ENCODE measurements at regions not wholly inside any gene's neighbourhood (a gene's known extent, or its start where the extent isn't known, plus 50 kb on each side); places are given as distances from the start of the nearest gene placed in this dataset.

DNA sequence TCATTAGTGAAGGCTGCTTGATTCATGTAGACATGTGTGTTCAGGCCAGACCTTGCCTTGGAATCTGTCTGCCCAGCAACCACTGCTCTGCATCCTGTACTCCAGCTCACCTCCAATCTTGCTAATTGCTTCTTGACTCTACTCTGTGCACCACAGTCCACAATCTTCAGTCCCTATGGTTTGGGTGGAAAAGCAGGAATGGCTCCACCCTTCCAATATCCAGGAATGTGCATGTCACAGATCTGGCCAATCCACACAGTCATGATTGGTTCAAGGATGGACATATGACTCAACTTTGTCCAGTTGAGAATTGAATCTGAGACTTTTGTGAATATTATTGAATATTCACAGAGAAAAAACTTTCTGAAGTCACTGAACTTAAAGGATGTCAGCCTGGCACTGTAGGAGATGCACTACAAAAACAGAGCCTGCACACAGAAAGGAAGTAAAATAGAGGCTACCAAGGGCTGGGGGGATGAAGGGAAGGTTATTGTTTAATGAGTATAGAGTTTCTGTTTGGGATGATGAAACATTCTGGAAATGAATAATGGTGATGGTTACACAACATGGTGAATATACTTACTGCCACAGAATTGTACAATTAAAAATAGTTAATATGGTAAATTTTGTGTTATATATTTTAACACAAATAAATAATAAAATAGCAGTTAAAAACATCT lies 161.3 kb upstream of the USP38 start:
- H3K27ac ChIP-seq (ENCODE audit: low read length), result no peak overlapping the region
- H3K27me3 ChIP-seq (ENCODE audit: low read depth, low read length), result no peaks in the 10 kb centered on the region
- peaks cover 0 to 9% of the 10 kb centered on the region in 2 donors for H3K4me1 ChIP-seq (ENCODE audit: control insufficient read depth in 1 of 2, insufficient read depth in 2 of 2, low read length in 2 of 2)
- H3K4me3 ChIP-seq (ENCODE audit: low read depth in 1 of 2, low read length in 2 of 2), result no peak overlapping the region
- H3K9me3 ChIP-seq (ENCODE audit: control insufficient read depth in 1 of 2, low read length in 2 of 2), result peaks cover 3% of the 10 kb centered on the region in 2 donors
- no peaks in the 10 kb centered on the region for H3K36me3 ChIP-seq (ENCODE audit: control insufficient read depth in 1 of 2, insufficient read depth in 2 of 2, low read length in 2 of 2)

GRCh38 chr4:143025081-143025704 lies 159.5 kb upstream of the USP38 start:
- no peaks in the 10 kb centered on the region for H3K27me3 ChIP-seq (ENCODE audit: low read depth, low read length)
- H3K4me3 ChIP-seq (ENCODE audit: low read depth in 1 of 2, low read length in 2 of 2), result no peak overlapping the region
- H3K36me3 ChIP-seq (ENCODE audit: control insufficient read depth in 1 of 2, insufficient read depth in 2 of 2, low read length in 2 of 2), result no peaks in the 10 kb centered on the region
- peaks cover 0 to 9% of the 10 kb centered on the region in 2 donors for H3K4me1 ChIP-seq (ENCODE audit: control insufficient read depth in 1 of 2, insufficient read depth in 2 of 2, low read length in 2 of 2)
- no peak overlapping the region for H3K27ac ChIP-seq (ENCODE audit: low read length)
- peaks cover 0 to 5% of the 10 kb centered on the region in 2 donors for H3K9me3 ChIP-seq (ENCODE audit: control insufficient read depth in 1 of 2, low read length in 2 of 2)

DNA sequence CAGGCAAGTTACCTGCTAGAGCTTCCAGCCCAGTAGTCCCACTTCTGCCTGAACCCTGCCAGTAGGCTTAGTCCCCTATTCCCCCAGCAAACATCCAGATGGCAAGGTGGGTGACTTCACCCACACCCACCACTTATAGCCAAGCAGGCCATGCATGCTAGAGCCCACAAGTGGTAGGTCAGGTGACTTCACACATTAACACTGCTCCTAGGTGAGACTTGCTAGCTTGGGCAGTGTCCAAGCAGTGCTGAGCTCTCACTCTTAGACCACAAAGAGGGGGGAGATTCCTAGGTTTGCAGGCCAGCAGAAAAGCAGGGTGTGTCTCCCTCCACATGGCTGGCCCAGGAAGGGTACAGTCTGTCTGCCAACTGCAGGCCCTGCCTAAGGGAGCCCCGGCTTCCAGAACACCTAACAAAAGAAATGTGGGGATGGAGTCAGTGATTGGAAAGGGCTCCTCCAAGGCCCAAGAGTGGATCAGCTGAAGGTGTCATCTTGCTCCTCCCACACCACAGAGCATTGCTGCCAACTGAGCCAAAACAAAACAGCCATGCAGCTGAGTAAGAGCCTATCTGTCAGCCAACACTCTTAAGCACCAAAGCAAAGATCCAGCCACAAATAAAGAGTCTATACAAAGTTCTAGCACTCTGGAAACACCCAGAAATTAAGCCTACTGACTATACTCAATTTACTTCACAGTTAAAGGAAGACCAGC lies 158.1 kb upstream of the USP38 start:
- H3K27ac ChIP-seq (ENCODE audit: low read length), result no peak overlapping the region

DNA sequence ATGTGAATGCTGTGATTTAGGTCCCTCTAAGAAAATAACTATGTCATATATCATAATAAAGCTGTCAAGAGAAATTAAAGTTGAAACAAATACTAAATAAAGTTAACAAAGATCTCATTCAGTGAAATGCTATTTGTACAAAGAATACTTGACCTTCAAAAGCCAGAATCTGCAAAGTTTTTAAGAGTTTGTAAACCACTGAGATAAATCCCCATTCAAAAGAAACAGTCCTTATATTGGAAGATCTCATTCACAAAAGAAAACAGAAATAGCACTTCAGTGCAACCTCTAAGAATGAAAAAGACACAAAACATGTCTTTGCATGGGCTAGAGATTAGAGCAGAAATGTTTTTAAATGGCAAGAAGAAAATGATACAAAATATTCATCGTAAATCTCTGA lies 149.1 kb upstream of the USP38 start:
- Histone ChIP-seq H3K27ac (ENCODE audit: low read length) (no peak overlapping the region), H3K4me1 (ENCODE audit: control insufficient read depth in 1 of 2, insufficient read depth in 2 of 2, low read length in 2 of 2) (no peaks in the 10 kb centered on the region), H3K36me3 (ENCODE audit: control insufficient read depth in 1 of 2, insufficient read depth in 2 of 2, low read length in 2 of 2) (no peaks in the 10 kb centered on the region), H3K4me3 (ENCODE audit: low read depth in 1 of 2, low read length in 2 of 2) (no peak overlapping the region), H3K27me3 (ENCODE audit: low read depth, low read length) (no peaks in the 10 kb centered on the region), H3K9me3 (ENCODE audit: control insufficient read depth in 1 of 2, low read length in 2 of 2) (no peaks in the 10 kb centered on the region)

More for the DNA sequence above, 158.1 kb upstream of the USP38 start:
- Histone ChIP-seq H3K4me3 (ENCODE audit: low read depth in 1 of 2, low read length in 2 of 2) (no peak overlapping the region), H3K4me1 (ENCODE audit: control insufficient read depth in 1 of 2, insufficient read depth in 2 of 2, low read length in 2 of 2) (peaks cover 0 to 9% of the 10 kb centered on the region in 2 donors), H3K36me3 (ENCODE audit: control insufficient read depth in 1 of 2, insufficient read depth in 2 of 2, low read length in 2 of 2) (no peaks in the 10 kb centered on the region), H3K9me3 (ENCODE audit: control insufficient read depth in 1 of 2, low read length in 2 of 2) (peaks cover 0 to 5% of the 10 kb centered on the region in 2 donors), H3K27me3 (ENCODE audit: low read depth, low read length) (no peaks in the 10 kb centered on the region)

GRCh38 chr4:143036443-143036842 lies 148.3 kb upstream of the USP38 start:
- Histone ChIP-seq H3K27me3 (ENCODE audit: low read depth, low read length) (no peaks in the 10 kb centered on the region), H3K27ac (ENCODE audit: low read length) (no peak overlapping the region), H3K36me3 (ENCODE audit: control insufficient read depth in 1 of 2, insufficient read depth in 2 of 2, low read length in 2 of 2) (no peaks in the 10 kb centered on the region), H3K4me3 (ENCODE audit: low read depth in 1 of 2, low read length in 2 of 2) (no peak overlapping the region), H3K4me1 (ENCODE audit: control insufficient read depth in 1 of 2, insufficient read depth in 2 of 2, low read length in 2 of 2) (no peaks in the 10 kb centered on the region), H3K9me3 (ENCODE audit: control insufficient read depth in 1 of 2, low read length in 2 of 2) (no peaks in the 10 kb centered on the region)

DNA sequence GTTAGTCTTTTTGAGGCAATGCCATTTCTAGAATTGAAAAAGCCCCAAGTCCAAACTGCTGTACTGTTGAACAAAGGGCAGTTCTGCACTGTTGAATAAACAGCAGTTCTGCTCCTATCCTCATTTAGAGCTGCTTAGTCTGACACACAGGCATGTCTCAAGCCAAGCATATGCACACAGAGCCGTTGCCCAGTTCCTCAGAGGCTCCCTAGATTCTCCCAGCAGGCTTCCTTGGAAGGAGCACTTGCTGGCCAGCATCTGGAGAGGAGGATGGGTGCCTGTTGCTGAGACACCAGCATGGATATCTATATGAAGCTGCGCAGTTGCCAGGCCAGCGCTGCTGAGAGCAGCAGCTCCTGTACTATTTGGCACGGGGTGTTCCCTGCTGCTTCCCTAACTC lies 138.3 kb upstream of the USP38 start:
- no peaks in the 10 kb centered on the region for H3K9me3 ChIP-seq (ENCODE audit: control insufficient read depth in 1 of 2, low read length in 2 of 2)
- no peaks in the 10 kb centered on the region for H3K36me3 ChIP-seq (ENCODE audit: control insufficient read depth in 1 of 2, insufficient read depth in 2 of 2, low read length in 2 of 2)
- H3K27ac ChIP-seq (ENCODE audit: low read length), result peak overlapping the region; percentile 36
- H3K27me3 ChIP-seq (ENCODE audit: low read depth, low read length), result no peaks in the 10 kb centered on the region
- no peak overlapping the region for H3K4me3 ChIP-seq (ENCODE audit: low read depth in 1 of 2, low read length in 2 of 2)
- H3K4me1 ChIP-seq (ENCODE audit: control insufficient read depth in 1 of 2, insufficient read depth in 2 of 2, low read length in 2 of 2), result peaks cover 0 to 7% of the 10 kb centered on the region in 2 donors

- Histone ChIP-seq H3K27ac (ENCODE audit: low read length) (peak overlapping the region; percentile 16), H3K27me3 (ENCODE audit: low read depth, low read length) (no peaks in the 10 kb centered on the region), H3K36me3 (ENCODE audit: control insufficient read depth in 1 of 2, insufficient read depth in 2 of 2, low read length in 2 of 2) (no peaks in the 10 kb centered on the region), H3K9me3 (ENCODE audit: control insufficient read depth in 1 of 2, low read length in 2 of 2) (no peaks in the 10 kb centered on the region), H3K4me1 (ENCODE audit: control insufficient read depth in 1 of 2, insufficient read depth in 2 of 2, low read length in 2 of 2) (peaks cover 0 to 7% of the 10 kb centered on the region in 2 donors), H3K4me3 (ENCODE audit: low read depth in 1 of 2, low read length in 2 of 2) (no peak overlapping the region)
Measured at GRCh38 chr4:143046906-143047305, 137.8 kb upstream of the USP38 start.

GRCh38 chr4:143054971-143055370 lies 129.7 kb upstream of the USP38 start:
- H3K27ac ChIP-seq (ENCODE audit: low read length), result no peak overlapping the region

DNA sequence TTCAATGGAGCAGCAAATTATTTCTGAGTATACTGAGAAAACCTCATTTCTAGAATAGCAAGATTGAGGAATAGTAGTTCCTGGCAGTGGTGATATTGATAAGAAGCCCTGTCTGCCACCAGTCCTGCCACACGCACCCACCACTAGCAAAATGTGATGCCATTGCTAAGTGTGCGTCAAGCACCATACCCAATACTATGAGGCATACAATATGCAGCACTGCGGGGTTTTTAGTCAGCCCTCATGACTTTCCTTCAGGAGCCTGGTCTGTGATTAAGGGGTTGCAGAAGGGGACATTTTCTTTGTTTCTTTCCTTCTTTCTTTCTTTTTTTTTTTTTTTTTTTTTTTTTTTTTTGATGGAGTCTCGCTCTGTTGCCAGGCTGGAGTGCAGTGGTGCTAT lies 128.7 kb upstream of the USP38 start:
- no peaks in the 10 kb centered on the region for H3K27me3 ChIP-seq (ENCODE audit: low read depth, low read length)

More at GRCh38 chr4:143054971-143055370, 129.7 kb upstream of the USP38 start:
- H3K9me3 ChIP-seq (ENCODE audit: control insufficient read depth in 1 of 2, low read length in 2 of 2), result no peaks in the 10 kb centered on the region
- H3K36me3 ChIP-seq (ENCODE audit: control insufficient read depth in 1 of 2, insufficient read depth in 2 of 2, low read length in 2 of 2), result no peaks in the 10 kb centered on the region
- H3K27me3 ChIP-seq (ENCODE audit: low read depth, low read length), result no peaks in the 10 kb centered on the region
- no peaks in the 10 kb centered on the region for H3K4me1 ChIP-seq (ENCODE audit: control insufficient read depth in 1 of 2, insufficient read depth in 2 of 2, low read length in 2 of 2)
- H3K4me3 ChIP-seq (ENCODE audit: low read depth in 1 of 2, low read length in 2 of 2), result no peak overlapping the region

DNA sequence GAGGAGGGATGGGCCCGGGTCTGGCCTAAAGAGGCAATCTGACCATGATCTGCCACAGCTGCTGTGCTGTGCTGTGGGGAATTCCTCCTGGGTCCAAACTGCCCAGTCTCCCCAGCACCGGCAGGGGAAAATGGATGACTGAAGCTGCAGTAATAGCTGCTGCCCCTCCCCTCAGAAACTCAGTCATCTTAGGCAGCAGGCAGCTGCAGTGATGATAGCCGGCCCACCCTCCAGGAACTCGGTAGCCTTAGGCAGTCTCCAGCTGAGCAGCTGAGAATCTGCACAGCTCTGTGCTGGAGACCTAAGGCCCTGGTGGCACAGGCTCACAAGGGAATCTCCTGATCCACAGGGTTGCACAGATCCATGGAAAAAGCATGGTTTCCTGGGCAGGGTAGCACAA lies 113.4 kb upstream of the USP38 start:
- peaks cover 0 to 3% of the 10 kb centered on the region in 2 donors for H3K9me3 ChIP-seq (ENCODE audit: control insufficient read depth in 1 of 2, low read length in 2 of 2)
- no peaks in the 10 kb centered on the region for H3K4me1 ChIP-seq (ENCODE audit: control insufficient read depth in 1 of 2, insufficient read depth in 2 of 2, low read length in 2 of 2)
- H3K27ac ChIP-seq (ENCODE audit: low read length), result no peak overlapping the region
- H3K27me3 ChIP-seq (ENCODE audit: low read depth, low read length), result no peaks in the 10 kb centered on the region
- H3K36me3 ChIP-seq (ENCODE audit: control insufficient read depth in 1 of 2, insufficient read depth in 2 of 2, low read length in 2 of 2), result no peaks in the 10 kb centered on the region
- H3K4me3 ChIP-seq (ENCODE audit: low read depth in 1 of 2, low read length in 2 of 2), result no peak overlapping the region

More for the DNA sequence above, 128.7 kb upstream of the USP38 start:
- H3K27ac ChIP-seq (ENCODE audit: low read length), result no peak overlapping the region
- no peaks in the 10 kb centered on the region for H3K9me3 ChIP-seq (ENCODE audit: control insufficient read depth in 1 of 2, low read length in 2 of 2)
- no peak overlapping the region for H3K4me3 ChIP-seq (ENCODE audit: low read depth in 1 of 2, low read length in 2 of 2)
- H3K36me3 ChIP-seq (ENCODE audit: control insufficient read depth in 1 of 2, insufficient read depth in 2 of 2, low read length in 2 of 2), result no peaks in the 10 kb centered on the region
- H3K4me1 ChIP-seq (ENCODE audit: control insufficient read depth in 1 of 2, insufficient read depth in 2 of 2, low read length in 2 of 2), result no peaks in the 10 kb centered on the region

DNA sequence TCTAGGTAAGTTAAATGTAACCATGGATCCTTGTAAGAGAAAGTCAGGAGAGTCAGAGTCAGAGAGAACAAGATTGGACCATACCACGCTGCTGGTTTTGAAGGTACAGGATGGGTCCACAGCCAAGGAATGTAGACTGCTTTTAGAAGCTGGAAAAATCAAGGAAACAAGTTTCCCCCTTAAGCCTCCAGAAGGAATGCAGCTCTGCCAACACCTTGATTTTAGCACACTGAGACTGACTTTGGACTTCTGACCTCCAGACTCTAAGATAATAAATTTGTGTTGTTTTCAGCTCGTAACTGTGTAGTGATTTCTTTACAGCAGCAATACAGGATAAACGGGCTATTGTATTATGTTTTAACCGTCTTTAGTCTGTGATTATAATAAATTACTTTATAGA lies 108.0 kb upstream of the USP38 start:
- no peaks in the 10 kb centered on the region for H3K4me1 ChIP-seq (ENCODE audit: control insufficient read depth in 1 of 2, insufficient read depth in 2 of 2, low read length in 2 of 2)

More for the DNA sequence above, 108.0 kb upstream of the USP38 start:
- H3K9me3 ChIP-seq (ENCODE audit: control insufficient read depth in 1 of 2, low read length in 2 of 2), result no peaks in the 10 kb centered on the region
- no peaks in the 10 kb centered on the region for H3K36me3 ChIP-seq (ENCODE audit: control insufficient read depth in 1 of 2, insufficient read depth in 2 of 2, low read length in 2 of 2)
- no peak overlapping the region for H3K4me3 ChIP-seq (ENCODE audit: low read depth in 1 of 2, low read length in 2 of 2)
- H3K27me3 ChIP-seq (ENCODE audit: low read depth, low read length), result no peaks in the 10 kb centered on the region
- H3K27ac ChIP-seq (ENCODE audit: low read length), result no peak overlapping the region

All from muscle layer of duodenum (tissue), 2 donors.